HepG2 (cell line): ENCODE measurements at regions not wholly inside any gene's neighbourhood (a gene's known extent, or its start where the extent isn't known, plus 50 kb on each side); places are given as distances from the start of the nearest gene placed in this dataset.
"Not testable (repeated sequence)": the region's sequence is repeated elsewhere in the genome, so short reads cannot be mapped to it uniquely, and the experiment has no call there.

Experiments used
- ATAC-seq: fragments of 200-7000 bp; cut with Tn5 transposase; 3 replicates; pipeline ENCODE4 v1.9.1; 2020; ENCODE audit warnings: mild to moderate bottlenecking, moderate library complexity
- BruUV-seq: library from RNA; stranded (reverse); fragments of 400-500 nt; replicated peaks from 2 replicates; lab custom pipeline; 2021; lab: Mats Ljungman, UMichigan
- CTCF ChIA-PET: fragments of 300-600 bp; formaldehyde crosslinking; extraction: SDS; loops from one replicate; lab custom pipeline; 2021; ENCODE audit warnings: low total read pairs, inconsistent platforms, low intra/inter-chr PET ratio; lab: Yijun Ruan, JAX
- POLR2A ChIA-PET: fragments of 350-600 bp; sonication (Branson Sonifier 250); formaldehyde crosslinking; loops from one replicate; lab custom pipeline; 2020; ENCODE audit warnings: antibody characterized with exemption, inconsistent platforms; lab: Yijun Ruan, JAX
- DNase-seq: peaks from one replicate; pipeline ENCODE4 v3.0.0-alpha.2; 2015; ENCODE audit warnings: low spot score
- FAIRE-seq: peaks from 3 replicates; lab custom pipeline; 2011; peaks lifted over from hg19 to GRCh38; lab: Jason Lieb, UNC
- H2AFZ ChIP-seq: one replicate; pipeline ENCODE4 v1.6.1; 2011; ENCODE audit warnings: low read length, inconsistent platforms
- H3K27ac ChIP-seq: fragments of 300-600 bp; 3 replicates; pipeline ENCODE4 v1.8.0; 2011; ENCODE audit warnings: mixed run types, mild to moderate bottlenecking, mixed read lengths, low read length, inconsistent platforms; ENCODE audit not compliant: insufficient read depth; ENCODE audit errors: extremely low read length
- H3K27me3 ChIP-seq, 2 experiments: fragments of 200-600 bp in 1 of 2; 2 replicates in 1 of 2; 3 replicates in 1 of 2; pipeline versions ENCODE4 v1.6.0 to v1.8.0; 2011; ENCODE audit warnings: low read length in 2 of 2, mild to moderate bottlenecking in 2 of 2, moderate library complexity in 2 of 2, inconsistent platforms in 1 of 2; ENCODE audit not compliant: insufficient read depth in 2 of 2, control insufficient read depth in 1 of 2
- H3K36me3 ChIP-seq, 2 experiments: fragments of 200-600 bp in 1 of 2; replicated peaks in 1 of 2; 2 replicates in 1 of 2; 3 replicates in 1 of 2; pipeline versions ENCODE4 v1.5.1 to v1.8.0; 2011; ENCODE audit warnings: low read length in 2 of 2, inconsistent platforms in 1 of 2; ENCODE audit not compliant: insufficient read depth in 2 of 2, control insufficient read depth in 1 of 2
- H3K4me1 ChIP-seq: 2 replicates; pipeline ENCODE4 v1.5.1; 2012; ENCODE audit warnings: low read length, inconsistent platforms; ENCODE audit not compliant: insufficient read depth
- H3K4me2 ChIP-seq: 2 replicates; pipeline ENCODE4 v1.6.0; 2011; ENCODE audit warnings: low read depth, low read length, inconsistent platforms
- H3K4me3 ChIP-seq, 3 experiments: fragments of 200-600 bp in 1 of 3; sonication (generic), shearing (Covaris generic) in 1 of 3; replicated peaks in 1 of 3; 2 replicates each; pipeline ENCODE4 v1.5.1; 2011 to 2016; ENCODE audit warnings: low read length in 3 of 3, inconsistent platforms in 2 of 3, low read depth in 2 of 3, mild to moderate bottlenecking in 2 of 3, control low read depth in 1 of 3, mixed read lengths in 1 of 3; ENCODE audit not compliant: insufficient read depth in 1 of 3
- H3K79me2 ChIP-seq: one replicate; pipeline ENCODE4 v1.6.1; 2011; ENCODE audit warnings: low read length, inconsistent platforms; ENCODE audit not compliant: insufficient read depth
- H3K9ac ChIP-seq: 2 replicates; pipeline ENCODE4 v1.6.0; 2011; ENCODE audit warnings: mild to moderate bottlenecking, low read depth, low read length, inconsistent platforms; ENCODE audit not compliant: insufficient read depth
- H3K9me3 ChIP-seq: 2 replicates; pipeline ENCODE4 v1.5.1; 2012; ENCODE audit warnings: mild to moderate bottlenecking, low read length
- H4K20me1 ChIP-seq: 2 replicates; pipeline ENCODE4 v1.6.0; 2011; ENCODE audit warnings: inconsistent platforms, mild to moderate bottlenecking, low read length, moderate library complexity; ENCODE audit not compliant: insufficient read depth
- CHD2 ChIP-seq: IDR thresholded peaks from 2 replicates; pipeline ENCODE4 v1.6.1; 2011; ENCODE audit warnings: low read depth, low read length, improper control_type of control experiment
- GZF1 ChIP-seq: sonication (generic); formaldehyde crosslinking; IDR thresholded peaks from 2 replicates; pipeline ENCODE4 v1.5.1; 2020; ENCODE audit warnings: mild to moderate bottlenecking, missing genetic modification reagents
- MYC ChIP-seq: sonication (generic); formaldehyde crosslinking; IDR thresholded peaks from 2 replicates; pipeline ENCODE4 v1.9.0; 2021; ENCODE audit warnings: missing genetic modification reagents, borderline replicate concordance
- SMAD9 ChIP-seq: sonication (generic); formaldehyde crosslinking; IDR thresholded peaks from 2 replicates; pipeline ENCODE4 v1.5.1; 2020; ENCODE audit warnings: mild to moderate bottlenecking, missing genetic modification reagents
- TBX3 ChIP-seq: fragments of 450-650 bp; IDR thresholded peaks from 2 replicates; pipeline ENCODE4 v1.6.1; 2017; ENCODE audit warnings: antibody characterized with exemption, mild to moderate bottlenecking, inconsistent platforms, borderline replicate concordance
- ZNF367 ChIP-seq: sonication (generic); formaldehyde crosslinking; IDR thresholded peaks from 2 replicates; pipeline ENCODE4 v1.4.0; 2020; ENCODE audit warnings: missing genetic modification reagents, borderline replicate concordance
- WGBS: methylation state at CpG from one replicate; pipeline ENCODE4 v1.1.6; 2017; ENCODE audit warnings: low lambda C conversion rate; 5-methylcytosine and 5-hydroxymethylcytosine counted together
- in situ Hi-C: cut with HindIII; loops from 2 replicates; pipeline ENCODE4 v1.10.0; 2017; ENCODE audit warnings: low pct_unique_long_range_greater_than_20kb; ENCODE audit not compliant: extremely low pct_ligation_motif_present
- intact Hi-C: fragments of 100-400 bp; cut with micrococcal nuclease; formaldehyde crosslinking; loops from one replicate; pipeline ENCODE4 v1.10.0; 2022; ENCODE audit not compliant: unreplicated experiment

DNA sequence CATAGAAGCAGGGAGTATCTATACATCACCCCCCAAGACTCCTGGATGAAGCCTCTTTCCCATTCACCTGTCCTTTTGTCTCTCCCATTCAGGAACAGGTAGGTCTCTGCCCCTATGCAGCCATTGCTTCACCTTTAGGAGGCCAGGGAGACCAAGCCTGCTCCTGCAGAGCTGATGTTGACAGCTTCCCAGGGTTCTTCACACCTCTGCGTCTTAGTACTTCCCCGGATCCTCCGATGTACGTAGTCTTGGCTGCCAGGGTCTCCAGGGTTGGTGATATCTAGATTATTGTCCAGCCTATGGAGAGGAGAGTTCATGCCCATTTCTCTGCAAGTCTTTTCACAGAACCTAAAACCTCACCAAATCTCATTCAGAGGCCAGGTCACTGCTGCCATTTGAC, 365.7 kb upstream of the KLF6 start (continued):
- TF ChIP-seq ZNF367 (no peak), GZF1 (CRISPR knock-in tag) (no peak)

- H2AFZ ChIP-seq, in situ Hi-C loops, H4K20me1 ChIP-seq, H3K4me1 ChIP-seq, H3K9ac ChIP-seq, DNase-seq, BruUV-seq, H3K4me2 ChIP-seq, ATAC-seq, H3K27me3 ChIP-seq, H3K79me2 ChIP-seq, intact Hi-C loops, H3K36me3 ChIP-seq, CTCF ChIA-PET, FAIRE-seq, H3K4me3 ChIP-seq, H3K27ac ChIP-seq, POLR2A ChIA-PET, H3K9me3 ChIP-seq: not testable (repeated sequence)
- WGBS = 64% methylated on average over 14 of the region's 14 CpGs
These were observed 364.5 kb upstream of the KLF6 start for GRCh38 chr10:4149460-4149859.

GRCh38 chr10:4147245-4147644, 362.2 kb upstream of the KLF6 start:
- Histone ChIP-seq H2AFZ (no peak overlapping the region), H3K79me2 (no peaks in the 10 kb centered on the region), H4K20me1 (no peaks in the 10 kb centered on the region), H3K27ac (no peak overlapping the region), H3K4me1 (no peaks in the 10 kb centered on the region), H3K4me3 (no peak overlapping the region), H3K9me3 (no peaks in the 10 kb centered on the region), H3K27me3 (peaks cover 0 to 3% of the 10 kb centered on the region in 2 experiments; a peak in 3 of 5 replicates), H3K36me3 (no peaks in the 10 kb centered on the region), H3K4me2 (no peak overlapping the region), H3K9ac (no peak overlapping the region)
- DNase-seq (no peak), ATAC-seq (no peak), FAIRE-seq (no peak)
- BruUV-seq = no TSS peak
- in situ Hi-C loops = no loop called here
- POLR2A ChIA-PET = no interaction called here
- intact Hi-C loops = no loop called here
- TF ChIP-seq SMAD9 (CRISPR knock-in tag) (no peak), MYC (CRISPR knock-in tag) (no peak), CHD2 (no peak), TBX3 (no peak)
- CTCF ChIA-PET = no interaction called here
